GM23338 (cell line): ENCODE measurements at regions not wholly inside any gene's neighbourhood (a gene's known extent, or its start where the extent isn't known, plus 50 kb on each side); places are given as distances from the start of the nearest gene placed in this dataset.

Experiments used
- ATAC-seq: fragments of 200-7000 bp; cut with Tn5 transposase; 3 replicates; pipeline ENCODE4 v1.9.1; 2020
- DNase-seq: peaks from one replicate; pipeline ENCODE4 v3.0.0-alpha.2; 2015; ENCODE audit warnings: low spot score
- H2AFZ ChIP-seq: fragments of 200-600 bp; sonication (generic); 2 replicates; pipeline ENCODE4 v1.8.0; 2016; ENCODE audit warnings: antibody characterized with exemption, mild to moderate bottlenecking, moderate library complexity
- H3F3A ChIP-seq: fragments of 200-600 bp; sonication (generic); replicated peaks from 2 replicates; pipeline ENCODE4 v1.8.0; 2017; ENCODE audit warnings: antibody characterized with exemption, mixed run types, low read depth
- H3K27ac ChIP-seq: fragments of 200-600 bp; sonication (generic); 2 replicates; pipeline ENCODE4 v1.6.1; 2016; ENCODE audit warnings: low read depth
- H3K27me3 ChIP-seq: fragments of 200-600 bp; sonication (generic); 2 replicates; pipeline ENCODE4 v1.8.0; 2016; ENCODE audit warnings: mild to moderate bottlenecking, mixed run types, moderate library complexity; ENCODE audit not compliant: insufficient read depth
- H3K36me3 ChIP-seq: fragments of 200-600 bp; sonication (generic); 2 replicates; pipeline ENCODE4 v1.8.0; 2016; ENCODE audit warnings: mild to moderate bottlenecking; ENCODE audit not compliant: insufficient read depth
- H3K4me1 ChIP-seq: fragments of 200-600 bp; sonication (generic); 2 replicates; pipeline ENCODE4 v1.8.0; 2016; ENCODE audit warnings: mild to moderate bottlenecking, moderate library complexity; ENCODE audit not compliant: insufficient read depth
- H3K4me2 ChIP-seq: fragments of 200-600 bp; sonication (generic); 2 replicates; pipeline ENCODE4 v1.7.1; 2017; ENCODE audit warnings: mixed run types
- H3K4me3 ChIP-seq: fragments of 200-600 bp; sonication (generic); 2 replicates; pipeline ENCODE4 v1.6.1; 2016; ENCODE audit warnings: mixed run types
- H3K79me2 ChIP-seq: fragments of 200-600 bp; sonication (generic); replicated peaks from 2 replicates; pipeline ENCODE4 v1.8.0; 2017; ENCODE audit warnings: mild to moderate bottlenecking; ENCODE audit not compliant: insufficient read depth
- H3K9me2 ChIP-seq: fragments of 200-600 bp; sonication (generic); 2 replicates; pipeline ENCODE4 v1.8.0; 2017; ENCODE audit not compliant: insufficient read depth
- H4K20me1 ChIP-seq: fragments of 200-600 bp; sonication (generic); replicated peaks from 2 replicates; pipeline ENCODE4 v1.8.0; 2017; ENCODE audit warnings: mild to moderate bottlenecking; ENCODE audit not compliant: insufficient read depth
- H3K27ac Mint-ChIP-seq: 2 replicates; pipeline ENCODE4 v1.8.0; 2020; ENCODE audit warnings: inconsistent platforms, mild to moderate bottlenecking, moderate library complexity, mixed read lengths
- H3K27me3 Mint-ChIP-seq: 3 replicates; pipeline ENCODE4 v1.8.0; 2022; ENCODE audit warnings: low read depth, mild to moderate bottlenecking, moderate library complexity, mixed read lengths, inconsistent platforms; ENCODE audit not compliant: insufficient read depth, poor library complexity
- H3K36me3 Mint-ChIP-seq: 3 replicates; pipeline ENCODE4 v1.8.0; 2021; ENCODE audit warnings: low read depth, mild to moderate bottlenecking, inconsistent platforms, moderate library complexity, mixed read lengths
- H3K4me1 Mint-ChIP-seq: 3 replicates; pipeline ENCODE4 v1.8.0; 2020; ENCODE audit warnings: mild to moderate bottlenecking, inconsistent platforms, mixed read lengths
- H3K4me3 Mint-ChIP-seq: 3 replicates; pipeline ENCODE4 v1.8.0; 2021; ENCODE audit warnings: moderate library complexity, mild to moderate bottlenecking, inconsistent platforms, mixed read lengths
- H3K9me3 Mint-ChIP-seq: 3 replicates; pipeline ENCODE4 v1.8.0; 2020; ENCODE audit warnings: moderate library complexity, mild to moderate bottlenecking, inconsistent platforms, mixed read lengths
- CREB1 ChIP-seq: fragments of 250-450 bp; sonication (Bioruptor Pico); IDR thresholded peaks from 2 replicates; pipeline ENCODE4 v1.5.0; 2020; ENCODE audit warnings: low read depth, mild to moderate bottlenecking, moderate library complexity
- ETS1 ChIP-seq: IDR thresholded peaks from 2 replicates; pipeline ENCODE4 v1.6.1; 2016; ENCODE audit warnings: antibody characterized with exemption
- EZH2 ChIP-seq: fragments of 200-600 bp; sonication (generic); IDR thresholded peaks from one replicate; pipeline ENCODE4 v1.8.0; 2017; ENCODE audit warnings: antibody characterized with exemption, mild to moderate bottlenecking, low read depth; ENCODE audit not compliant: unreplicated experiment
- EZH2phosphoT487 ChIP-seq: fragments of 200-600 bp; sonication (generic); IDR thresholded peaks from one replicate; pipeline ENCODE4 v1.8.1; 2018; ENCODE audit warnings: antibody characterized with exemption; ENCODE audit not compliant: unreplicated experiment
- NANOG ChIP-seq: IDR thresholded peaks from 2 replicates; pipeline ENCODE4 v1.6.1; 2016; ENCODE audit warnings: antibody characterized with exemption, borderline replicate concordance
- POLR2AphosphoS5 ChIP-seq: IDR thresholded peaks from 2 replicates; pipeline ENCODE4 v1.6.1; 2016; ENCODE audit warnings: antibody characterized with exemption, low read depth
- REST ChIP-seq: IDR thresholded peaks from one replicate; pipeline ENCODE4 v1.6.1; 2018; ENCODE audit warnings: antibody characterized with exemption; ENCODE audit not compliant: unreplicated experiment
- ZNF114 ChIP-seq: fragments of 250-450 bp; sonication (Bioruptor Pico); IDR thresholded peaks from 2 replicates; pipeline ENCODE4 v1.5.0; 2020; ENCODE audit warnings: mild to moderate bottlenecking, moderate library complexity
- ZNF331 ChIP-seq: fragments of 250-450 bp; sonication (Bioruptor Pico); IDR thresholded peaks from 2 replicates; pipeline ENCODE4 v1.5.0; 2020; ENCODE audit warnings: low read depth, mild to moderate bottlenecking, moderate library complexity
- ZNF462 ChIP-seq: fragments of 250-450 bp; sonication (Bioruptor Pico); IDR thresholded peaks from 2 replicates; pipeline ENCODE4 v1.5.0; 2020; ENCODE audit warnings: mild to moderate bottlenecking, moderate library complexity
- TF ChIP-seq, protein P1 (sequence below), 2 experiments: fragments of 200-600 bp in 1 of 2; sonication (generic) in 1 of 2; conservative IDR thresholded peaks; 2 replicates each; pipeline versions ENCODE4 v1.5.1 to v1.6.1; 2016 to 2017; ENCODE audit warnings: antibody characterized with exemption in 2 of 2, low read depth in 2 of 2, mild to moderate bottlenecking in 2 of 2, moderate library complexity in 1 of 2

- no peak for TF ChIP-seq ZNF114
- no peak for TF ChIP-seq NANOG
- TF ChIP-seq CREB1 = no peak
- no peak for TF ChIP-seq POLR2AphosphoS5
- no peak for TF ChIP-seq ETS1
- no peak for TF ChIP-seq EZH2
- TF ChIP-seq, protein P1, sequence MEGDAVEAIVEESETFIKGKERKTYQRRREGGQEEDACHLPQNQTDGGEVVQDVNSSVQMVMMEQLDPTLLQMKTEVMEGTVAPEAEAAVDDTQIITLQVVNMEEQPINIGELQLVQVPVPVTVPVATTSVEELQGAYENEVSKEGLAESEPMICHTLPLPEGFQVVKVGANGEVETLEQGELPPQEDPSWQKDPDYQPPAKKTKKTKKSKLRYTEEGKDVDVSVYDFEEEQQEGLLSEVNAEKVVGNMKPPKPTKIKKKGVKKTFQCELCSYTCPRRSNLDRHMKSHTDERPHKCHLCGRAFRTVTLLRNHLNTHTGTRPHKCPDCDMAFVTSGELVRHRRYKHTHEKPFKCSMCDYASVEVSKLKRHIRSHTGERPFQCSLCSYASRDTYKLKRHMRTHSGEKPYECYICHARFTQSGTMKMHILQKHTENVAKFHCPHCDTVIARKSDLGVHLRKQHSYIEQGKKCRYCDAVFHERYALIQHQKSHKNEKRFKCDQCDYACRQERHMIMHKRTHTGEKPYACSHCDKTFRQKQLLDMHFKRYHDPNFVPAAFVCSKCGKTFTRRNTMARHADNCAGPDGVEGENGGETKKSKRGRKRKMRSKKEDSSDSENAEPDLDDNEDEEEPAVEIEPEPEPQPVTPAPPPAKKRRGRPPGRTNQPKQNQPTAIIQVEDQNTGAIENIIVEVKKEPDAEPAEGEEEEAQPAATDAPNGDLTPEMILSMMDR (conservative IDR thresholded peaks at IDR 0.05; ENCODE audit: low read depth in 2 of 2) = no peak
- no peak for TF ChIP-seq EZH2phosphoT487
- no peak for TF ChIP-seq REST
Measured at GRCh38 chr5:20574576-20574975, 586.6 kb upstream of the CDH18 start (continued).

DNA sequence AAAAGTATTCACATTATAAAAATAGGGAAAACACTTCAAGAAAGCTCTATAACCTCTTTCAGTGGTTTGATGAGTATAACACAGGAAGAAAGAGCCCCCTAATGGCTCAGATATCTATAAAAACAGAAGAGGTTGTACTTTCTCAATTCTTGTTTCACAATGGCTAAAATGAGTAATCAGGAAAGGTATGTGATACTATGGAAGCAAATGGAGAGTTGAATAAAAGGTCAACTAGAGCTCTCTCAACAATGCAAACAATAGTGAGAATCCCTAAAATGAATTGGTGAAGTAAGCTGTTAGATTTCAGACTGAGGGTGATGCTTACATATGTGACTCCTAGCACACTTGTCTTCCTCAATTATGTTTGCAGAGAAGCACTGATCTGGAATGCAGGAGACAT is 584.6 kb upstream of the CDH18 start:
- H3K9me2 ChIP-seq = no peaks in the 10 kb centered on the region
- H4K20me1 ChIP-seq = no peaks in the 10 kb centered on the region
- H3K27me3 ChIP-seq = no peaks in the 10 kb centered on the region
- no peak overlapping the region for H2AFZ ChIP-seq
- no peaks in the 10 kb centered on the region for H3F3A ChIP-seq
- no peak overlapping the region for H3K27ac ChIP-seq
- no peak overlapping the region for H3K4me3 Mint-ChIP-seq
- no peaks in the 10 kb centered on the region for H3K79me2 ChIP-seq
- DNase-seq = peak; percentile 19
- no peaks in the 10 kb centered on the region for H3K9me3 Mint-ChIP-seq
- H3K4me1 Mint-ChIP-seq = peaks cover 11% of the 10 kb centered on the region; the same call in 2 of the 3 replicates
- no peak overlapping the region for H3K4me3 ChIP-seq
- H3K36me3 Mint-ChIP-seq = no peaks in the 10 kb centered on the region
- H3K27ac Mint-ChIP-seq = no peak overlapping the region; the same call in 1 of the 2 replicates
- no peaks in the 10 kb centered on the region for H3K36me3 ChIP-seq
- no peaks in the 10 kb centered on the region for H3K4me1 ChIP-seq
- H3K4me2 ChIP-seq = no peak overlapping the region
- H3K27me3 Mint-ChIP-seq = no peaks in the 10 kb centered on the region
- TF ChIP-seq EZH2phosphoT487 = no peak
- no peak for TF ChIP-seq ZNF462 (CRISPR knock-in tag)
- TF ChIP-seq ZNF331 = no peak
- TF ChIP-seq POLR2AphosphoS5 = no peak
- no peak for ATAC-seq
